Body of pancreas (tissue), 4 donors: ENCODE measurements at regions not wholly inside any gene's neighbourhood (a gene's known extent, or its start where the extent isn't known, plus 50 kb on each side); places are given as distances from the start of the nearest gene placed in this dataset.

Experiments used
- CTCF ChIP-seq, 7 experiments: fragments of 450-650 bp in 4 of 7; fragments of 200-600 bp in 3 of 7; sonication (generic) in 3 of 7; IDR thresholded peaks; one replicate each; pipeline ENCODE4 v1.5.1; 2016 to 2019; ENCODE audit warnings: antibody characterized with exemption in 7 of 7
- POLR2A ChIP-seq, 3 donors: fragments of 450-650 bp; IDR thresholded peaks; one replicate each; pipeline ENCODE4 v1.6.1; 2016; ENCODE audit warnings: antibody characterized with exemption in 3 of 3, mild to moderate bottlenecking in 2 of 3

GRCh38 chr5:67903656-67904055 is 311.9 kb upstream of the PIK3R1 start:
- TF ChIP-seq CTCF (IDR thresholded peaks at IDR 0.05) (no peak), POLR2A (IDR thresholded peaks at IDR 0.05) (no peak)
